K562 (cell line): ENCODE measurements at regions not wholly inside any gene's neighbourhood (a gene's known extent, or its start where the extent isn't known, plus 50 kb on each side); places are given as distances from the start of the nearest gene placed in this dataset.

ENCODE experiments used
- ATAC-seq: fragments of 200-7000 bp; cut with Tn5 transposase; 3 replicates; pipeline ENCODE4 v1.9.1; 2020; ENCODE audit warnings: moderate library complexity
- BruUV-seq: library from RNA; stranded (reverse); fragments of 400-500 nt; replicated peaks from 2 replicates; lab custom pipeline; 2021; lab: Mats Ljungman, UMichigan
- CTCF ChIA-PET: fragments of 300-600 bp; formaldehyde crosslinking; extraction: SDS; loops from one replicate; lab custom pipeline; 2021; ENCODE audit warnings: low intra/inter-chr PET ratio; lab: Yijun Ruan, JAX
- POLR2A ChIA-PET: fragments of 300-600, 350-650 bp; sonication (Branson Sonifier 250); formaldehyde crosslinking; extraction: SDS; loops from one replicate; lab custom pipeline; 2021; ENCODE audit warnings: antibody characterized with exemption, inconsistent platforms; lab: Yijun Ruan, JAX
- DNase-seq, 4 experiments: peaks; one replicate each; pipeline versions ENCODE4 v3.0.0 to v3.0.0-alpha.2; 2011 to 2018; ENCODE audit warnings: low spot score in 3 of 4, mixed read lengths in 3 of 4; ENCODE audit errors: extremely low read depth in 1 of 4
- FAIRE-seq: peaks from 2 replicates; lab custom pipeline; 2011; peaks lifted over from hg19 to GRCh38; lab: Jason Lieb, UNC
- H2AFZ ChIP-seq: 2 replicates; pipeline ENCODE4 v1.6.0; 2011; ENCODE audit warnings: low read depth, low read length, control low read depth, inconsistent platforms
- H3K27ac ChIP-seq: fragments of 200-600 bp; 3 replicates; pipeline ENCODE4 v1.8.0; 2011; ENCODE audit warnings: low read depth, mild to moderate bottlenecking, control low read depth, inconsistent platforms, low read length, moderate library complexity, mixed read lengths; ENCODE audit errors: extremely low read depth
- H3K27me3 ChIP-seq, 2 experiments: fragments of 300-600 bp in 1 of 2; 2 replicates in 1 of 2; 3 replicates in 1 of 2; pipeline versions ENCODE4 v1.6.0 to v1.8.0; 2011; ENCODE audit warnings: inconsistent platforms in 2 of 2, low read length in 2 of 2, mild to moderate bottlenecking in 1 of 2, mixed read lengths in 1 of 2, moderate library complexity in 1 of 2; ENCODE audit not compliant: control insufficient read depth in 2 of 2, insufficient read depth in 2 of 2
- H3K36me3 ChIP-seq: fragments of 300-600 bp; 3 replicates; pipeline ENCODE4 v1.8.0; 2011; ENCODE audit warnings: mild to moderate bottlenecking, low read length, inconsistent platforms; ENCODE audit not compliant: control insufficient read depth, insufficient read depth
- H3K4me1 ChIP-seq, 2 experiments: fragments of 200-600 bp in 1 of 2; replicated peaks in 1 of 2; 2 replicates in 1 of 2; 3 replicates in 1 of 2; pipeline versions ENCODE4 v1.5.1 to v1.8.0; 2011; ENCODE audit warnings: inconsistent platforms in 2 of 2, low read length in 2 of 2, mild to moderate bottlenecking in 1 of 2, mixed read lengths in 1 of 2, moderate library complexity in 1 of 2; ENCODE audit not compliant: control insufficient read depth in 2 of 2, insufficient read depth in 2 of 2
- H3K4me2 ChIP-seq: 2 replicates; pipeline ENCODE4 v1.6.1; 2011; ENCODE audit warnings: low read length, control low read depth, inconsistent platforms, mixed read lengths; ENCODE audit not compliant: insufficient read depth
- H3K4me3 ChIP-seq: fragments of 200-600 bp; sonication (generic), shearing (Covaris generic); 2 replicates; pipeline ENCODE4 v1.5.1; 2016; ENCODE audit warnings: control low read depth, inconsistent platforms
- H3K79me2 ChIP-seq: fragments of 200-600 bp; 3 replicates; pipeline ENCODE4 v1.8.0; 2011; ENCODE audit warnings: low read length, inconsistent platforms; ENCODE audit not compliant: control insufficient read depth, insufficient read depth
- H3K9ac ChIP-seq, 2 experiments: 2 replicates each; pipeline versions ENCODE4 v1.6.0 to v1.6.1; 2011; ENCODE audit warnings: low read depth in 2 of 2, low read length in 2 of 2, control low read depth in 1 of 2, inconsistent platforms in 1 of 2, mild to moderate bottlenecking in 1 of 2, mixed read lengths in 1 of 2; ENCODE audit not compliant: insufficient read depth in 1 of 2
- H3K9me1 ChIP-seq: one replicate; pipeline ENCODE4 v1.6.0; 2011; ENCODE audit warnings: inconsistent platforms, mild to moderate bottlenecking, low read length, moderate library complexity; ENCODE audit not compliant: control insufficient read depth, insufficient read depth
- H3K9me3 ChIP-seq: replicated peaks from 2 replicates; pipeline ENCODE4 v1.5.1; 2011; ENCODE audit warnings: low read depth, low read length, inconsistent platforms; ENCODE audit not compliant: control insufficient read depth, insufficient read depth
- H4K20me1 ChIP-seq: replicated peaks from 2 replicates; pipeline ENCODE4 v1.6.1; 2011; ENCODE audit warnings: low read length, inconsistent platforms, mixed read lengths; ENCODE audit not compliant: control insufficient read depth, insufficient read depth
- WGBS: fragments of 100-300 bp; shearing (Covaris generic); methylation state at CpG from one replicate; pipeline ENCODE4 v1.1.6; 2016; ENCODE audit warnings: low coverage, mixed read lengths; ENCODE audit not compliant: insufficient coverage; ENCODE audit errors: missing lambda C conversion rate; 5-methylcytosine and 5-hydroxymethylcytosine counted together
- in situ Hi-C: fragments of 300-500 bp; cut with MboI; formaldehyde crosslinking; loops from 4 replicates; pipeline ENCODE4 v1.15.0; 2018; ENCODE audit warnings: inconsistent platforms, mixed read lengths
- intact Hi-C: fragments of 100-400 bp; cut with micrococcal nuclease; formaldehyde crosslinking; loops from 2 replicates; pipeline ENCODE4 v1.14.2; 2022
- TF ChIP-seq, protein P1 (sequence below): sonication (generic); formaldehyde crosslinking; IDR thresholded peaks from 2 replicates; pipeline ENCODE4 v1.8.0; 2022; ENCODE audit warnings: mild to moderate bottlenecking, missing genetic modification reagents

DNA sequence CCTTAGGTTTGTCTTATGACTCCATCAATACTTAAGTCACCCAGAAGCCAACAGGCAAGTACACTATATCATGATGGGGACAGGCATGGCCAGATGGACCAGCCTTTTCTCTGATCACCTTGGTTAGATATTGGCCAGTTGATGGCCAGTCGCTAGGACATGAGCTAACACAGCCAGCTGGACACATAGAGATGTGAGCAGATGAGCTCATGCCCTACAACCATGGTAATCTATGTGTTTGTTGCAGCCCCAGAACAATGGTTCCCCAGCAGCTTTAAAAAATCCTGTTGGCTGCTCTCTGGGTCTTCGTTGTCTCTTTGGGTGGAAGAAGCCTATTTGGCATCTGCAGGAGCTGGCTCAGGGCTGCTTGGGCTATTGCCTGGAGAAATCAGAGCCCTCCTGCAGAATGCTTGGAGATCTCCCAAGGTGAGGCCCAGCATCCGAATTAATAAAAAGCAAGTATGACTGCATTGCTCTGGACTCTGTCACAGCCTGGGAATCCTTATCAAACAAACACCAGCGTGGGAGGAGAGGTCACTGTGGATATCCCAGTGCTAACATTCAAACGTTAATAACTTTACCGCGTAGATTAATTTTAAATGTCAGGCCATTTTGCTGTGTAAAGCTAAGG lies 62.3 kb upstream of the KLHL29 start:
- TF ChIP-seq, protein P1, sequence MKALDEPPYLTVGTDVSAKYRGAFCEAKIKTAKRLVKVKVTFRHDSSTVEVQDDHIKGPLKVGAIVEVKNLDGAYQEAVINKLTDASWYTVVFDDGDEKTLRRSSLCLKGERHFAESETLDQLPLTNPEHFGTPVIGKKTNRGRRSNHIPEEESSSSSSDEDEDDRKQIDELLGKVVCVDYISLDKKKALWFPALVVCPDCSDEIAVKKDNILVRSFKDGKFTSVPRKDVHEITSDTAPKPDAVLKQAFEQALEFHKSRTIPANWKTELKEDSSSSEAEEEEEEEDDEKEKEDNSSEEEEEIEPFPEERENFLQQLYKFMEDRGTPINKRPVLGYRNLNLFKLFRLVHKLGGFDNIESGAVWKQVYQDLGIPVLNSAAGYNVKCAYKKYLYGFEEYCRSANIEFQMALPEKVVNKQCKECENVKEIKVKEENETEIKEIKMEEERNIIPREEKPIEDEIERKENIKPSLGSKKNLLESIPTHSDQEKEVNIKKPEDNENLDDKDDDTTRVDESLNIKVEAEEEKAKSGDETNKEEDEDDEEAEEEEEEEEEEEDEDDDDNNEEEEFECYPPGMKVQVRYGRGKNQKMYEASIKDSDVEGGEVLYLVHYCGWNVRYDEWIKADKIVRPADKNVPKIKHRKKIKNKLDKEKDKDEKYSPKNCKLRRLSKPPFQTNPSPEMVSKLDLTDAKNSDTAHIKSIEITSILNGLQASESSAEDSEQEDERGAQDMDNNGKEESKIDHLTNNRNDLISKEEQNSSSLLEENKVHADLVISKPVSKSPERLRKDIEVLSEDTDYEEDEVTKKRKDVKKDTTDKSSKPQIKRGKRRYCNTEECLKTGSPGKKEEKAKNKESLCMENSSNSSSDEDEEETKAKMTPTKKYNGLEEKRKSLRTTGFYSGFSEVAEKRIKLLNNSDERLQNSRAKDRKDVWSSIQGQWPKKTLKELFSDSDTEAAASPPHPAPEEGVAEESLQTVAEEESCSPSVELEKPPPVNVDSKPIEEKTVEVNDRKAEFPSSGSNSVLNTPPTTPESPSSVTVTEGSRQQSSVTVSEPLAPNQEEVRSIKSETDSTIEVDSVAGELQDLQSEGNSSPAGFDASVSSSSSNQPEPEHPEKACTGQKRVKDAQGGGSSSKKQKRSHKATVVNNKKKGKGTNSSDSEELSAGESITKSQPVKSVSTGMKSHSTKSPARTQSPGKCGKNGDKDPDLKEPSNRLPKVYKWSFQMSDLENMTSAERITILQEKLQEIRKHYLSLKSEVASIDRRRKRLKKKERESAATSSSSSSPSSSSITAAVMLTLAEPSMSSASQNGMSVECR (CRISPR knock-in tag) = no peak
- no peak overlapping the region for H3K27ac ChIP-seq
- H3K9me3 ChIP-seq = no peaks in the 10 kb centered on the region
- POLR2A ChIA-PET = interaction anchor here (0.6 kb wide), 2 partner anchors 17 to 25 kb away, joined by 3 to 4 read pairs; no protein-coding TSS in a partner anchor
- H3K4me1 ChIP-seq = no peaks in the 10 kb centered on the region
- FAIRE-seq = no peak
- H3K4me3 ChIP-seq = no peak overlapping the region
- H3K9ac ChIP-seq = no peak overlapping the region
- no peaks in the 10 kb centered on the region for H3K36me3 ChIP-seq
- no TSS peak for BruUV-seq
- H3K4me2 ChIP-seq = no peak overlapping the region
- in situ Hi-C loops = no loop called here
- no peaks in the 10 kb centered on the region for H3K9me1 ChIP-seq
- ATAC-seq = no peak
- H4K20me1 ChIP-seq = no peaks in the 10 kb centered on the region
- no peak for DNase-seq
- no peak overlapping the region for H2AFZ ChIP-seq
- CTCF ChIA-PET = no interaction called here
- H3K27me3 ChIP-seq = peaks cover 0 to 22% of the 10 kb centered on the region in 2 experiments; a peak in 2 of 5 replicates
- WGBS = under 1% methylated on average over 7 of the region's 7 CpGs
- intact Hi-C loops = no loop called here
- no peaks in the 10 kb centered on the region for H3K79me2 ChIP-seq
